ENCODE measurements at regions not wholly inside any gene's neighbourhood (a gene's known extent, or its start where the extent isn't known, plus 50 kb on each side); places are given as distances from the start of the nearest gene placed in this dataset.

DNA sequence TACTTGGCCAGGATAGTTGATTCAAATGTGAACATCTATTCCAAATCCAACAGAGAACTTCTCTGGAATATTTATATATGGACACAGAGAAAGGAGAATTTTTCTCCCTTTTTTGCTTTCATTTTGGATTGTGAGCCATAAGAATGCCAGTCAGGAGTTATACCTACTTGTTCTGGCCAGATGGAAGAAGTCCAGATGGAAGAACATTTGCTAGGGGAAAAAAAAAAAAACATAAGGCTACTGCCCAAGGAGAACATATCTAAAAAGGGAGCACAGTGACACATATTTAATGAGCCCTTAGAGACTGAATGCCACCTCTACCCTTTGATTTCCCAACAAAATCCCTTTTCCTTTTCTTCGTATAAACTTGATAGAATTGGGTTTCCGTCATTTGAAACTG lies 61.7 kb upstream of the PPP2R2B start:
- in situ Hi-C loops (cut with HindIII; ENCODE audit: low sequenced_read_pairs), result no loop called here

DNA sequence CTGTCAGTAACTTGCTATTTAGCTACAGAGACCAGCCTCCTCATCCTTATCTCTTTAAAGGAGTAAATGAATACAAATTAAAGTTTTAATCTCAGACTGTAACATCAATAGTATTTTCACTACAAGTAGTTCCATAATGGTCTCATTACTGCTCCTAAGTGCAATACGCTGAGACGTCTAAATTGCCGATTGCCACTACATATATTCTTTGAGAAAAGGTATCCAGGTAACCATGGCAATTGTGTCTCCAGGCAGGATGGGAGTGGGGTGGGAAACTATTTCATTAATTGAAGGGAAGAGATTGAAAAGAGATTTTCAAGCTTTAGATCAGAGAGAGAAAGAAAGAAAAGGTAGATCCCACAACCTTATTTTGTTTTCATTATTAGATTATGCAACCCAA lies 65.5 kb upstream of the PPP2R2B start:
- no peak for DNase-seq (ENCODE audit: low spot score)
- in situ Hi-C loops (cut with HindIII; ENCODE audit: low sequenced_read_pairs), result no loop called here

More for the DNA sequence above, 61.7 kb upstream of the PPP2R2B start:
- DNase-seq (ENCODE audit: low spot score), result peak; percentile 67

DNA sequence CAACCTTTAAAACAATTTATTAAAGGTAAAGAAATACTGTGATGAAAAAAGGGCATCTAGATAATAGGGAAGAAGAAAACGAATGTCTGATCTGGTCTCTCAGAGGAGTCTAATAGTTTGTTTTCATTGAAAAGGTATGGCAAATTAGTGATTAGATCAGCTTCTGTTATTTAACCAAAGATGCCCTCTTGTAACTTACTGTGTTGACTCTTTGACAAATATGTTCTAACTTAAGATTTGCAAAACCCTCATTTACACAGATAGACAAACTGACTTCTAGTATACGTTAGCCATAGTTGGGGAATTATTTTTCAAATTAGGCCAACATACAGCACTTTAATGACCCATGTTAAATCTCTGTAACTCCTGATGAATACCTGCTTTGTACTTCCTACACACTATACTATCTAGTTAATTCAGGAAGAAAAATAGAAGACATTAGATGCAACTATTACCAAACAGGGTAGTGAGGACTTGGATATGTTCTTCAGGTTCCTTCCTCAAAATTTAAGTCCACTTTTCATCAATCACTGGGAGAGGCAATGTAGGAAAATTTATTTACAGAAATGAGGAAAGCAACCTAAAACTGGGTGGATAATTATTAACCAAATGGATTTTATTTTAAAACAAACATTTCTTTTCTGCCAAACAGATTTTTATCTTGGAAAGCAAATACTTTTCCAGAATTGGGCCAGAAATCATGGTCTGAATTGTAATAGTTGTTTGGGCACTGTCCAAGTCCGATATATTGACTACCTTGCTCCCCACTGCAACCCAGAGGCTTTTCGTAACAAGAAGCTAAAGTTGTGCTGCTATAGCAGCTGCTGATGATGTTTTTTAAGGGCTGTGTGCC lies 66.4 kb upstream of the PPP2R2B start:
- in situ Hi-C loops (cut with HindIII; ENCODE audit: low sequenced_read_pairs), result no loop called here
- no peak for DNase-seq (ENCODE audit: low spot score)

DNA sequence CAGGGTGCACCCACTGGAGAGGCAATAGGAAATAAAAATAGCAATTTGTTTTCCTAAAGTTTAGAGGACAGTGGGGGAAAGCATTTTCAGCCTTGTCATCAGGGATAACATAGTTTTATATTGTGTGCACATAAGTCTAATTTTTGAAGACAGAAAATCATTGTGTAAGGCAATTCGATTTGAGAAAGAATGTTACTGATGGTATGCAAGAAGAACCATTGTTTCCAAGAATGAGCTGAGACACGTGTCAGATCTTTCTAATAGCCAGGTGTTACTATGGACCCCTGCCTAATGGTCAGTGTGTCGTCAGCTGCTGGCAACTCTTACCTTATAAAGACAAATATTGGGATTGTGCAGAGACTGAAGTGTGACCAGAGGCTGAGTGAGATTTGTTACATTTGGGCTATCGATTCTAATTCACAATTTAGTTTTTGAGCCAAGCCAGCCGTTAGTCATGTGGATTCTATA lies 67.1 kb upstream of the PPP2R2B start:
- in situ Hi-C loops (cut with HindIII; ENCODE audit: low sequenced_read_pairs), result no loop called here
- no peak for DNase-seq (ENCODE audit: low spot score)

DNA sequence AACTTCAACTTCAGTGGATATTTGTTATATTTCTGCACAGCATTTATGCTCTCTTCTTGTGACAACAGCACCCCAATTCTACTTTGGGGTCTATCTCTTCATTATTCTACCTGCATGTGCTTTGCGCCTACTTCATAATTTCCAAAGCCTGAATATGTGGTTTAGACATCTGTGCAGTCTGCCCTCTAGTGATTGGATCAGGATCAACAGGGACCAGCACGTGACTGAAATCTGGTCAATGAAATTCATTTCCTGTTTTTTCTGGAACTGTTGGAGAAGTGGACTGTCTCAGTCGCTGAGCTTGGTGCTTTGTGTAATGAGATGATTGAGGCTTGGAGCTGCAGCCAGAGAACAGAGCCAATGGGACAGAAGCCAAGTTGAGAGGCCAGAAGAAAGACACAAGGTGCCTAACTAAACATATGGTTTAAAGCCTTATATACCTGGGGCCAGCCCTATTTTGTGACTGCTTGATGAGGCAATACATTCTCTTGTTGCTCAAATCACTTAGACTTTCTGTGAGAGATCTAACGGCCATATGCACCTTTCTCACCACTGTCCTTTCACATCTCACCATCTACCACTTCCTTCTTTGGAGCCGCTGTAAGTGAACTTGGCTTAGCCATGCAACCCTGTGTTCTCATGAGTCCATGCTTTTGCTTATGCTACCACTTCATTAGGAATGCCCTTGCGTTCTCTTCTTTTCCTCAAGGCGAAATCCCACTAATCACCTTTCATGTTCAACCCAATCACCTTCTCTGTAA lies 68.8 kb upstream of the PPP2R2B start:
- no peak for DNase-seq (ENCODE audit: low spot score)
- in situ Hi-C loops (cut with HindIII; ENCODE audit: low sequenced_read_pairs), result no loop called here

DNA sequence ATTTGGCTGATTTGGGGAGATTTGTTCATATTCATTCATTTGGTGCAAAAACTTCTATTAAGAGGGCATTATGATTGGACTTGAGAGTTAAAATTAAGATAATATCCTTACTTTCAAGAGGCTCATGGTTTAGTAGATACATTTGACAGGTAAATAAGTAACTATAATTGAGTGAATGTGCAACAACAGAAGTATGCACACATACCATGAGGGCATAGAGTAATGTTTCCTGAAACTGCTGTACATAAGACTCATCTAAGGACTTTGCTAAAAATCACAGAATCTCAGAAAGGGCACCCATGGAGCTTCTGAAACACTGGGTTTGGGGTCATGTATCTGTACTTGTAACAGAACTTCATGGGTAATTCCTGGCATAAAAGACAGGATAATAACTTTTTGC lies 70.1 kb upstream of the PPP2R2B start:
- in situ Hi-C loops (cut with HindIII; ENCODE audit: low sequenced_read_pairs), result no loop called here

DNA sequence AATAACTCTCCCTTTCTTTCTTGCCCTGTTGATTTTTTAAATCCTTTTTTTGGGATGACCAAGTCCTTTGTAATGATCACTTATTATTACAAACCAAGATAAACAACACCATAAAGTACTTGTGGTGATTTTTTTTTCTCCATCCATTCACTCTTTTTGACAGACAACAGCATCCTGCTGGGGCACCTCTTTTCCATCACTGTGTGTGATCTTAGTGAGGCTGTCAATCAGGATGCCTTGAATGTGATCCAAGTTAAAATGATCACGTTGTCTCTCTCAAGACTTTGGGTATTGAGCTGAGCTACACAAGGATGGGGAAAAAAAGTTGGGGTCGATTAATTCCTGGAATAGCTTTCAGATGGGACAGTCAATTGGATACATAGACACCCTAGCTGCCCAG lies 73.6 kb upstream of the PPP2R2B start:
- DNase-seq (ENCODE audit: low spot score), result no peak
- in situ Hi-C loops (cut with HindIII; ENCODE audit: low sequenced_read_pairs), result no loop called here

More for the DNA sequence above, 70.1 kb upstream of the PPP2R2B start:
- no peak for DNase-seq (ENCODE audit: low spot score)

DNA sequence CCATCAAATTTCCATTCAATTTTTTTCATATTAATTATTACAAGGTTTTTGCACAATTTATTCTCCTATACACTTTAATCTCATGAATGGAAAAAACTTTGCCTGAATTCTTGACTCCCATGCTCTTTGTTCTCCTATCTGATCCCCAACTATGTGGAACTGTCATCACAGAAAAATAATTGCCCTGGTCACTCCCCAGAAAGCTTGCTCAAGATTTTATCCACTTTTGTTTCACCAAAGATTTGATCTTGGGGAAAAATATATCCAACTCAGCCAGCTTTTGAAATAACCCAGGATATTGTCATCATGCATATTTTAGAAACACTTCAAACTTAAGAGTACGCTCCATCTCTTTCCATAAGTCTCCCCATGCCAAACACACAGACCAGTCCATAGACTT lies 77.7 kb upstream of the PPP2R2B start:
- no peak for DNase-seq (ENCODE audit: low spot score)
- in situ Hi-C loops (cut with HindIII; ENCODE audit: low sequenced_read_pairs), result no loop called here

DNA sequence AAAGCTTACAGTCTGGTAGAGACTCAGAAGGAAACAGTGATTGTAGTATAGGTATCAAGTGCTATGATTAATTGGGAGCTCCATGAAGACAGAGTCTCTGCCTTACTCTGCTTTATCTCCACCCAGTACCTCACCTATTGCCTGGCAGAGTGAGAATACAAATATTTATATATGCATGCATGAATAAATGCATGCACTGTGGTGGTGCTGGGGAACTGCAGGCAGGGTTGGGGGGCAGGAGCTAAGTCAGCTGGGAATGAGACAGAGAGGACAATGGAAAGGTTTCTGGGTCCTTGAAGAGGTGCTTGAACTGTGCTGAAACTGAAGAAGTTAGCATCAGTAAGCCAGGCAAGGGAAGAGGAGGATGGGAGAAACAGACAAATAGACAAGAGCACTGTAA lies 80.8 kb upstream of the PPP2R2B start:
- DNase-seq (ENCODE audit: low spot score), result no peak
- in situ Hi-C loops (cut with HindIII; ENCODE audit: low sequenced_read_pairs), result no loop called here

DNA sequence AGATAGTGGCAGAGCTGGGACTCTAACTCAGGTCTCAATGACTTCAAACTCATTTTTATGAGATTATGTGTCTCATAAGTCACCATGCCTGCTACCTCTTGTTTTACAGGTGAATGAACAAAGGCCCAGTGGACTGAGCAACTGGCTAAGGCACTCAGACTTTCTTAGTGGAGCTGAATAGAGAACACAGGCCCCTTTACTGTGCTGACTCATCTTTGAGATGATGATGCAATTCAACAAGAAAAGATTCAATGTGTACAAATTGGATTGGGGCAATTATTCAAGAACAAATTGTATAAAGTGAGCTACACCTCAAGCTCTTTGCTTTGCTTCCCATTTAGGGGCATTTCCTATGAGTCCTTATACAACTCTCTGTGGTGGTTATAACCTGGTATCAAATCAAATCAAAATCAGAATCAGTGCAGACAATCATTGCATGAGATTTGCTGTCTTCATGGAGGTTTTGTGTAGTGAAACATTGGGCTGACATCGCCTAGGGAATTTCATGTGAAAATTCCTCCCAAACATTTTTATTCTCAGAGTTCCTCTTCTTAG lies 84.3 kb upstream of the PPP2R2B start:
- no peak for DNase-seq (ENCODE audit: low spot score)
- in situ Hi-C loops (cut with HindIII; ENCODE audit: low sequenced_read_pairs), result no loop called here

DNA sequence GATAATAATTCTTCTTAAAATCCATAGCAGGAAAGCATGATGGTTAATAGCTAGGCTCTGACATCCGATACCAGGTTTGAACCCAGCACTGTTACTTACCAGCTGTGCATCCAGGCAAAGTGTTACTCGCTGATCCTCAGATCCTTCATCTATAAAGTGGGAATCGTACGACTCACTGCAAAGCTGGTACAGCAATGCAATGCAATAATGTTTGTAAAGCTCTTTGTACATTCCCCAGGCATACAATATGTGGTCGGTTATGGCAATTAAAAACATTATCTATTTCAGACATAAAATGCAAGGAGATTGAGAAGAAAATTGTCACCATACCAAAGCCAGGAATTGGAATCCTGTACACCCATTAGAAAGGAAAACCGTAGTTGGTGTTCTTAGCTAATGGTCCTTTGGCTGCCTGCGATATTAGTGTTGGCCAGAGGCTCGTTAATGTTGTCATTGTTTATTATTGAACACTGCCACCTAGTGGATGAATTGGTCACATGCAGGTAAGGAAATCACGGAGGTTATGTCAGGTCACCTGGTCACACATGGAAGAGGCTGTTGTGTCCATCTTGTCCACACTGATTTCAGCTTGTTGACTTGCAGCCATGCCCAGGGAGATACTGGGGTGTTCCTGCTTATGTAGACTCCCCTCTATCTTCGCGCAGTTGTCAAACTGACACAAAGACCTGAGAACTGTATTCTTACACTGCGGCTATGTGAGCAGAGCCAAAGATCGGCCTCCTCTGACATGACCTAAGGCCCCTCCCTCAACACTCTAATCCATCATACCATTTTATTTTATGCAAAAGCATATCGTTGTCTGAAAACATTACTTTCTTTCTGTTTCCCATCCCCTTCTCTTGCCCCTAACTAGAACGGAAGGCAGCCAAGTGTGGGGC lies 87.5 kb upstream of the PPP2R2B start:
- peak; percentile 86 for DNase-seq (ENCODE audit: low spot score)
- in situ Hi-C loops (cut with HindIII; ENCODE audit: low sequenced_read_pairs), result no loop called here

DNA sequence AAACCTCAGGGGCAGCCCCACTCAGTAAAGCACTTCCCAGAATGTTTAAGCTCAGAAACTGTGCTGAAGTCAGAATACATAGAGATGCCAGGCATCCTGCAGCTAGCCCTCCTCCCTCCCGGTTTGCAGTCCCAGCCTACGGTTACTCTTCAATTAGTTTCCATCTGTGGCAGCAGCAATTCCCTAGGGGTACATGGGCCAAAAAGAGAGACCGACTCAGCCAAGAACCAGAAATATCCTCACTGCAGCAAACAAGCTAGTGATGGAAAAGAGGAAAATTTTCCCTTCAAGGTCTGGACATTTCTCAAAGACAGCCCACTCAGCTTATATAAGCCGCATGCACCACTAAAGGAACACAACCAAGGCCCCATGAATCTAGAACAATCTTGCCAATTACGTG lies 89.1 kb upstream of the PPP2R2B start:
- DNase-seq (ENCODE audit: low spot score), result peak; percentile 36
- in situ Hi-C loops (cut with HindIII; ENCODE audit: low sequenced_read_pairs), result no loop called here

DNA sequence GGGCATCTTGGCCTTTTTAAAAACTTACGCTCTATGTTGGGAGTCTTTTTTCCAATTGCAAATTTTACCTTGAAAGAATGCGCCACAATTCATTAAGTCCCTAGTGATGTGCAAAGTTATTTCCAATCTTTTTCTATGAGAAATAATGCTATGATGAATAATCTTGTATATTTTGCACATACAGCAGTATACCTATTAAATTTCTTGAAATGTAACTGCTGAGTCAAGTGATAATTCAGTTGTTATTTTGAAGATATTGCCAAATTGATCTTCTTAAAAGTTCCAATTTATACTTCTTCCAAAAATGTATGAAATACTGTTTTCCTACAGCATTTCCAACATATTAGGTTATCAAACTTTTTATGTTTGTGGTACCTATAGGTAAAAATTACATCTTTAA lies 92.8 kb upstream of the PPP2R2B start:
- DNase-seq (ENCODE audit: low spot score), result no peak
- in situ Hi-C loops (cut with HindIII; ENCODE audit: low sequenced_read_pairs), result no loop called here

DNA sequence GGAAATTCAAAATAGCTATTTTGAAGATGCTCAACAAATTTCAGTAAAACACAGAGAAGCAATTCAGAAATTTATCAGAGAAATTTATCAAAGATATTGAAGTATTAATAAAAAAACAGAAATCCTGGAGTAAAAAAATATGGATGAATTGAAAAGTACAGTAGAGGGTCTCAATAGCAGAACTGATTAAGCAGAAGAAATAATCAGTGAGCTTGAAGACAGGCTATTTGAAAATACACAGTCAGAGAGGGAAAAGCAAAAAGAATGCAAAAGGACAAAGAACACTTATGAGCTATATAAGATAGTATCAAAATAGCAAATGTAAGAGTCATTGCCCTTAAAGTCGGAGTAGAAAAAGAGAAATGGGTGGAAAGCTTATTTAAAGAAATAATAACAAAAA lies 107.9 kb upstream of the PPP2R2B start:
- in situ Hi-C loops (cut with HindIII; ENCODE audit: low sequenced_read_pairs), result no loop called here
- no peak for DNase-seq (ENCODE audit: low spot score)

DNA sequence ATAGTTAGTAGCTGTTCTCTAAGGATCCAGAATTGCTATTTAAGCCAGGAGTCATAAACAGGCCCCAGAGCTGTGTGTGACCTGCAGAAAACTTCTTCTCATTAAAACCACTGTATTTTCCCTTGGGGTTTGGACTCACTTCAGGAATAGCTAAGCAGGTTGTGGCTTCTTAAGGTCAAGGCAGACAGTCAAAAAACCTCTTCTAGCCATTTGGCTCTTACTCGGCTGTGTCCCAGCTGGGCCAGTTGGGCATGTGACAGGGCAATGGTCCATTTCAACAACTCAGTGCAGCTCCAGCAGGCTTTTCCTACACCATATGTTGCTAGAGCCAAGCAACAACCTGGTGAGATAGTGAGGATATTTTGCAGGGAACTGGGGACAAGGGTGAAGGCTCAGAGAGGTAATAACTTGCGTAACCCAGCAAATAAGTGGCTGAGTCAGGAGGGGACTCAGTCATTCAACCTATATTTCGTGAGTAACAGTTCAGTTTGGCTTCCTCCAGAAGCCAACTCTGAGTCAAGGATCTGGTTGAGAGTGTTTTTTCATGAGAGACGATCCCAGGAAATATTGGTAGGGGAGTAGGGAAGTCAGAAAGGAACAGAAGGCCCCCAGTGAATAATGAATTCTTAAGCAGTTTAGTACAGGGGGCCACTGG lies 115.4 kb upstream of the PPP2R2B start:
- in situ Hi-C loops (cut with HindIII; ENCODE audit: low sequenced_read_pairs), result no loop called here
- DNase-seq (ENCODE audit: low spot score), result peak; percentile 88

DNA sequence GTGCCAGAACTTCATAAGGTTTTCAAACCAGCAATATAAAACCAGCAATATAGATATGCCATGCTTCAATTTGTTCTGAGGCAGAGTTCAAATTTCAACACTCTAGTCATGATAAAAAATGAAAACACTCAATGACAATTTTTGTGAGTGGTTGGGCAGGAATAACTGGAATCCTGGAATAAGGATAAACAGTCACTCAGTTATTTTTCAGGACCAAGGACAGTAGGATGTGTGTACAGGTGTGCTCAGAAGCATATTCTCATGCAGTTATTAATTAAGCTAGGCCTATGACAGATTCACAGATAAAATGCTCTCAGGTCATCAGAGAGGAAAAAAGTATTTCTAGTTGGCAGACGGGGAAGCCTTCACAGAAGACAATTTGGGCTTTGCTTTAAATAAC lies 117.3 kb upstream of the PPP2R2B start:
- in situ Hi-C loops (cut with HindIII; ENCODE audit: low sequenced_read_pairs), result no loop called here
- DNase-seq (ENCODE audit: low spot score), result no peak

DNA sequence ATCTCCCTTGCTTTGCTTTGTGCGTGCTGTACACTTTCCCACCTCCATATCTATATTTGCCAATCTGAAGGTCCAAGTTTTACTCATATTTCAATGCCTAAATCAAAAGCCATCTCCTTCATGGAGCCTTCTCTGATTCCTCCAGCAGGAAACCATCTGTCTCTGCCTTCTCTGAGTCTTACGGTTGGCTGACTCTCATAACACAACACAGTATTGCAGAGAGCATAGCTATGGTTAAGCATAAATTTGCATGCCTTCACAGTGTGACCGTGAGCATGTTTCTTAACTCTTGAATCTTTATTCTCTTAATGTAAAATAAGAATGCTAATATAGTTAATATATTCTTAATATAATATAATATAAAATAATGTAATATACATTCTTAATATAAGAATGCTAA lies 136.8 kb upstream of the PPP2R2B start:
- no peak for DNase-seq (ENCODE audit: low spot score)

DNA sequence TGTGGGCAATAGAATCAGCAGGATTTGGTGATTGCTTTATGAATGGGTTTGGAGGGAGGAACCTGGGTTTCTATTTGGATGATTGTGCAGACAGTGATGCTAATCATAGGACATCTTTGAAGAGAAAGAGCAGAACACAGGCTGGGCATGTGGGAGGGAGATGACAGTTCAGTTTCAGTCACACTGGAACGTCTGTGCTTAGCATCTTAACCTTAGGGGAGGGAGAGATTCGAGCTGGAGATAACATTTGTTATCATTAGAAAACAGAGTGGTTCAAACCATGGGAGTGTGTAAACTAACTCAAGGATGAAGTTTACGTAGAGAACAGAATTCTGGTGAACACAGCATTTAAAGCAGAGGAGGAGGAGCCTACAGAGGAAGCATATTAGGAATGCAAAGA lies 138.6 kb upstream of the PPP2R2B start:
- DNase-seq (ENCODE audit: low spot score), result no peak
- in situ Hi-C loops (cut with HindIII; ENCODE audit: low sequenced_read_pairs), result no loop called here

More for the DNA sequence above, 136.8 kb upstream of the PPP2R2B start:
- in situ Hi-C loops (cut with HindIII; ENCODE audit: low sequenced_read_pairs), result no loop called here

DNA sequence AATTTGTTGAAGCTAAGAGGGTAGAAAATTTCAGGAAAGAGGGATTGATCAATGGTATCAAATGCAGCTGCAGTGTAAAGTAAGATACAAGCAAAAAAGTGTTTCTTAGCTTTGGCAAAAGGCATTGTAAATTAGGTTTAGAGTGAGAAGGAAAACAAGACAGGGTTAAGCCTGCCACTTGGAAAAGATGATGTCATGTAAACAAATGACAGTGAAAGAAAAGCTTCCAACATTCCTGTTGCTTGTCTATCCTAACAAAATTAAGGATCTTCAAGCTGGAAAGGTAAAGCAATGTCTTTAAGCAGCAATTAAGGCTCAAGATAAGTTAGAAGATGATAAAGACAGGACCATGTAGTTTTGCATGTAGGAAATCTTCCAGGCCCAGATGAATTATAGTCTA lies 139.1 kb upstream of the PPP2R2B start:
- in situ Hi-C loops (cut with HindIII; ENCODE audit: low sequenced_read_pairs), result no loop called here
- DNase-seq (ENCODE audit: low spot score), result no peak
